ENCODE measurements at regions not wholly inside any gene's neighbourhood (a gene's known extent, or its start where the extent isn't known, plus 50 kb on each side); places are given as distances from the start of the nearest gene placed in this dataset.

DNA sequence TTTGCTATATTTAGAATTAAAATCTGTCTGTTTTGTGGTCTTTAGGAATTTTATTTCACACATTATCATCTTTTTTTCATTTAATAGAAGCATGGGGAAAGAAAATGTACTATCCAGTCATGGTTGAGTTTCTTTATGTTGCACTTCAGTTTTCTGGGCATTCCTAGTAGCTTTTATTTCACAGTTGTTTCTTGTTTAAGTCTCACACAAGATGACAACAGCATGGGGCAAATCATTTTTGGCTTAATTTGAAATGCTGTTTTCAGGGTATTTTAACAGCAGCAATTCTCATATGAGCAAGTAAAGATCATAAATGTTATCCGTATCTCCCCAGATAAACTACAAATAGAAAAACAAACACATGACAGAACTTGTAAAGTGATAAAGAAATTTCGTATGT, 1600.2 kb downstream of the PCDH9 start:
- TF ChIP-seq, protein P1, sequence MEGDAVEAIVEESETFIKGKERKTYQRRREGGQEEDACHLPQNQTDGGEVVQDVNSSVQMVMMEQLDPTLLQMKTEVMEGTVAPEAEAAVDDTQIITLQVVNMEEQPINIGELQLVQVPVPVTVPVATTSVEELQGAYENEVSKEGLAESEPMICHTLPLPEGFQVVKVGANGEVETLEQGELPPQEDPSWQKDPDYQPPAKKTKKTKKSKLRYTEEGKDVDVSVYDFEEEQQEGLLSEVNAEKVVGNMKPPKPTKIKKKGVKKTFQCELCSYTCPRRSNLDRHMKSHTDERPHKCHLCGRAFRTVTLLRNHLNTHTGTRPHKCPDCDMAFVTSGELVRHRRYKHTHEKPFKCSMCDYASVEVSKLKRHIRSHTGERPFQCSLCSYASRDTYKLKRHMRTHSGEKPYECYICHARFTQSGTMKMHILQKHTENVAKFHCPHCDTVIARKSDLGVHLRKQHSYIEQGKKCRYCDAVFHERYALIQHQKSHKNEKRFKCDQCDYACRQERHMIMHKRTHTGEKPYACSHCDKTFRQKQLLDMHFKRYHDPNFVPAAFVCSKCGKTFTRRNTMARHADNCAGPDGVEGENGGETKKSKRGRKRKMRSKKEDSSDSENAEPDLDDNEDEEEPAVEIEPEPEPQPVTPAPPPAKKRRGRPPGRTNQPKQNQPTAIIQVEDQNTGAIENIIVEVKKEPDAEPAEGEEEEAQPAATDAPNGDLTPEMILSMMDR (IDR thresholded peaks at IDR 0.05; ENCODE audit: low read depth, low read length), result no peak
- no peak for DNase-seq (ENCODE audit: extremely low read depth, low read depth)

DNA sequence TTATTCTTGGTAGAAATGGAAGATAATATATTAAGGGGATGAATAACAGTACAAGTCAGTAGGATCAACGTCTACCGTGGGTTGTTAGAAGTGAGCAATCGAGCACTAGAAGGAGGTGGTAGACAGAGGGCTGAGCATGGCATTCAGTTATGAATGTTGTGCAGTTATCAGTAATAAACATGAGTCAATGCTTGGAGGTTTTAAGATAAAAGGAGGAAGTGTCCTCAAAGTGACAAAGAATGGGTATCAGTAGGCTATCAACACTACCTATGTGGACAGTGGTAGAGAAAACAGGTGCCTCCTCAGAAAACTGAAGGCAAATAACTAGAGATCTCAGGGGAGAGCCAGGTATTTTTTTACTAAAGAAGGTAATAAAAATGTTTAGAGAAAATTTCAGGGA, 1607.0 kb downstream of the PCDH9 start:
- TF ChIP-seq, protein P1 (IDR thresholded peaks at IDR 0.05; ENCODE audit: low read depth, low read length), result no peak
- DNase-seq (ENCODE audit: extremely low read depth, low read depth), result no peak

DNA sequence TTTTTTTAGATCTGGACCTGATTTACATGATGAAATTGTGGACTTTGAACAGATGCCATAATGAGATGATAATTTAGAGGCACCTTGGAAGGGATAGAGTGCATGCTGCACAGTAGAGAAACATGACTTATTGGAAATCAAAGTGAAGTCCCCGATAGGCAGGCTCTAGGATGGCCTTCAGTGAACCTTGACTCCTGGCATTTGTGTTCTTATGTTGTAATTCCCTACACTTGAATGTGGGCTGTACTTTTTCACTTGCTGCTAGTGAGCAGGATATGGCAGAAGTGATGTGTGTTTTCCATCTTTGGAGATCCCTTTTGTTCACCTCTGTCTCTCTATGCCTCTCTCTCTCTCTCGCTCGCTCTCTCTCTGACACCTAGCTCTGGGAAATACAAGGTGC, 1614.6 kb downstream of the PCDH9 start:
- DNase-seq (ENCODE audit: extremely low read depth, low read depth), result no peak
- TF ChIP-seq, protein P1 (IDR thresholded peaks at IDR 0.05; ENCODE audit: low read depth, low read length), result no peak

DNA sequence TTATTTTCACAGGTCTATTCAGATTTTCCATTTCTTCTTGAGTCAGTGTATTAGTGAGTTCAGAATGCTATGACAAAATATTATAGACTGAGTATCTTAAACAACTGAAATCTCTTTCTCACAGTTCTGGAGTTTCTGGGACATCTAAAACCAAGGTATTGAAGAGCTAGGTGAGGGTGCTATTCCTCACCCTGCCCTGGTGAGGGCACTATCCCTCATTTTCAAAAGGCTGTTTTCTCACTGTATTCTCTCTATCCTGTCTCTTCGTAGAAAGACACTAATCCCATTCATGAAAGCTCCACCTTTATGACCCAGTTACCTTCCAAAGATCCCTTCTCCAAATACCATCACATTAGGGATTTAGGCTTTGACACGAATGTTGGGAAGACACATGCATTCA, 1617.1 kb downstream of the PCDH9 start:
- TF ChIP-seq, protein P1 (IDR thresholded peaks at IDR 0.05; ENCODE audit: low read depth, low read length), result no peak; the same call in 1 of the 2 replicates

DNA sequence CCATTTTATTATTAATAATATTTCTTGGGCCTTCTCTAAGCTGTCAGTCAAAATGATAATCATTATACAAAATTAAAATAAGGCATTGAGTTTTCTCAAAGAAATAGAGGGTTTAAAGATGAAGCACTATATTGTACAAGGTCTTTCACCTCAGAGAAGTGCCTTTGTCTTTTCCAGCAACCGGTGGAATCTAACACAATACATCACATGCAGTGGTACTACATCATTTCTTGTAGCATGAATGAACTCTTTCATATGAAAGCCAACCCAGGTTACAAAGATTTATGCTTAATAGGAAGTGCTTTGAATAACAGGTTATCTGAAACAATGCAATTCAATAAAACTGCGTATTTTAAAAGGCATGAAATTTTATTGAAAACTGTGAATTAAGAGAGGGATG, 1620.8 kb downstream of the PCDH9 start:
- no peak for DNase-seq (ENCODE audit: extremely low read depth, low read depth)
- TF ChIP-seq, protein P1 (IDR thresholded peaks at IDR 0.05; ENCODE audit: low read depth, low read length), result no peak

More for the DNA sequence above, 1617.1 kb downstream of the PCDH9 start:
- no peak for DNase-seq (ENCODE audit: extremely low read depth, low read depth)

DNA sequence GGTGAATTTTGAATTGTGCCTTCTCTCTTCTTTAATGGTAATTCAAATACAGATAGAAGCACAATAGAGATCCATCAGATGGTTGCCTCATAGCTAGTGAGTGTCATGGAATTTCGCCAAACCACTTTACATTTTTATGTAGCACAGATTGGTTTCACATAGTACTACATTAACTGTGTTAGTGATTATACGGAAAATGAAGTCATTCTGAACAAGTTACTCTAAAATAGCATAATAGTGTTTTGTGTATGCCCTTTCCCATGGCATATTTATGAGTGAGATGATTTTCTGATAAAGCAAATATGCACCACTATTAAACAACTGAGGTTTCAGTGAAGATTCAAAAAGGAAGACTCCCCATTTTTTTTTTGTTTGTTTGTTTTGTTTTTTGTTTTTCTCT, 1623.5 kb downstream of the PCDH9 start:
- TF ChIP-seq, protein P1 (IDR thresholded peaks at IDR 0.05; ENCODE audit: low read depth, low read length), result no peak
- DNase-seq (ENCODE audit: extremely low read depth, low read depth), result no peak

DNA sequence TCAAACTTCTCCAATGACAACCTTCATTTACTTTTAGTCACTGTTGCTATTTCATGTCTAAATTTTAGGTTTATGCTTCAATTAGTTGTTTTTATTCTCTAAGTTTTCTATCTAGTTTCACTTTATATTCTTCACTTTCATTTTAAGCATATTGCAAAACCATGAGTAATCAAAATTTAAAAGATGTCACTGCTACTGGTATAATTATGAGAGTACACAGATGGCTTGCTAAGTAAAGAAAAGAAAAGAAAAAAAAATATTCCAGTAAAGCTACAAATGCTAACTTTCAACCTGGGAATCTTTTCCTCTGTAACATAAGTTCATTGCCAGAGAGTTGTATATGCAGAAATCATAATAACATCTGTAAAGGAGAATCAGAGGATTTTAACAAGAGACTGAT, 1624.7 kb downstream of the PCDH9 start:
- DNase-seq (ENCODE audit: extremely low read depth, low read depth), result no peak
- TF ChIP-seq, protein P1 (IDR thresholded peaks at IDR 0.05; ENCODE audit: low read depth, low read length), result no peak

Measured in AG09319 (cell line).